Gastrocnemius medialis (tissue), 4 donors: ENCODE measurements at regions not wholly inside any gene's neighbourhood (a gene's known extent, or its start where the extent isn't known, plus 50 kb on each side); places are given as distances from the start of the nearest gene placed in this dataset.

Experiments used
- CTCF ChIP-seq, 5 experiments: fragments of 450-650 bp in 3 of 5; fragments of 200-600 bp in 2 of 5; sonication (generic) in 2 of 5; IDR thresholded peaks in 4 of 5; conservative IDR thresholded peaks in 1 of 5; 1 replicate in 4 of 5; 2 replicates in 1 of 5; pipeline ENCODE4 v1.5.1; 2016 to 2019; ENCODE audit warnings: antibody characterized with exemption in 5 of 5, mild to moderate bottlenecking in 3 of 5, moderate library complexity in 3 of 5
- POLR2A ChIP-seq, 2 donors: fragments of 450-650 bp; IDR thresholded peaks; one replicate each; pipeline ENCODE4 v1.6.1; 2017; ENCODE audit warnings: antibody characterized with exemption in 2 of 2, mild to moderate bottlenecking in 2 of 2, moderate library complexity in 2 of 2

- no peak for TF ChIP-seq CTCF (IDR thresholded peaks at IDR 0.05 in 4 of 5, conservative IDR thresholded peaks at IDR 0.05 in 1 of 5)
- TF ChIP-seq POLR2A (IDR thresholded peaks at IDR 0.05), result no peak
Observed at GRCh38 chr14:84492685-84493084, 1037.3 kb upstream of the FLRT2 start.
